Activated CD8-positive, alpha-beta memory T cell treated with anti-CD3 and anti-CD28 coated beads for 1 hour (primary cell): ENCODE measurements at regions not wholly inside any gene's neighbourhood (a gene's known extent, or its start where the extent isn't known, plus 50 kb on each side); places are given as distances from the start of the nearest gene placed in this dataset.
"Not testable (repeated sequence)": the region's sequence is repeated elsewhere in the genome, so short reads cannot be mapped to it uniquely, and the experiment has no call there.

Experiments used
- DNase-seq, 2 donors: peaks; one replicate each; pipeline ENCODE4 v3.0.0-alpha.2; 2020; ENCODE audit warnings: low read depth in 1 of 2; ENCODE audit errors: extremely low read depth in 1 of 2

GRCh38 chr21:15199414-15200383 is 134.9 kb upstream of the NRIP1 start:
- DNase-seq = no peak

GRCh38 chr21:15203740-15204139 is 138.9 kb upstream of the NRIP1 start:
- DNase-seq = no peak

- DNase-seq = no peak
Measured at GRCh38 chr21:15204140-15204969, 139.6 kb upstream of the NRIP1 start.

- no peak for DNase-seq
Measured at GRCh38 chr21:15204970-15205286, 140.1 kb upstream of the NRIP1 start.

- DNase-seq = no peak
Measured at GRCh38 chr21:15206514-15206913, 141.7 kb upstream of the NRIP1 start.

GRCh38 chr21:15207231-15207630 is 142.4 kb upstream of the NRIP1 start:
- DNase-seq = no peak

- DNase-seq = no peak
Measured at GRCh38 chr21:15207635-15208370, 143.0 kb upstream of the NRIP1 start.

GRCh38 chr21:15208786-15209185 is 144.0 kb upstream of the NRIP1 start:
- DNase-seq = no peak

- DNase-seq = no peak
Measured at GRCh38 chr21:15209224-15209623, 144.4 kb upstream of the NRIP1 start.

GRCh38 chr21:15210235-15210678 is 145.5 kb upstream of the NRIP1 start:
- DNase-seq = no peak

- no peak for DNase-seq
Measured at GRCh38 chr21:15211491-15212133, 146.8 kb upstream of the NRIP1 start.

- DNase-seq = no peak
Measured at GRCh38 chr21:15212206-15212605, 147.4 kb upstream of the NRIP1 start.

- DNase-seq = not testable (repeated sequence)
Measured at GRCh38 chr21:15218476-15218875, 153.7 kb upstream of the NRIP1 start.

- no peak for DNase-seq
Measured at GRCh38 chr21:15219039-15219438, 154.2 kb upstream of the NRIP1 start.

GRCh38 chr21:15219894-15220293 is 155.1 kb upstream of the NRIP1 start:
- DNase-seq = no peak

- no peak for DNase-seq
Measured at GRCh38 chr21:15221799-15222386, 157.1 kb upstream of the NRIP1 start.

- no peak for DNase-seq
Measured at GRCh38 chr21:15222707-15223106, 157.9 kb upstream of the NRIP1 start.

- no peak for DNase-seq
Measured at GRCh38 chr21:15224346-15225086, 159.7 kb upstream of the NRIP1 start.

GRCh38 chr21:15227919-15228318 is 163.1 kb upstream of the NRIP1 start:
- no peak for DNase-seq

GRCh38 chr21:15229390-15229789 is 164.6 kb upstream of the NRIP1 start:
- no peak for DNase-seq
